ENCODE measurements at regions not wholly inside any gene's neighbourhood (a gene's known extent, or its start where the extent isn't known, plus 50 kb on each side); places are given as distances from the start of the nearest gene placed in this dataset.
"Not testable (repeated sequence)": the region's sequence is repeated elsewhere in the genome, so short reads cannot be mapped to it uniquely, and the experiment has no call there.

GRCh38 chr6:97757575-97757974 is 474.6 kb upstream of the MMS22L start:
- Histone ChIP-seq H3K4me1 (ENCODE audit: control insufficient read depth, insufficient read depth, low read length) (no peaks in the 10 kb centered on the region), H3K4me3 (ENCODE audit: low read length) (no peak overlapping the region), H3K27ac (ENCODE audit: low read length) (no peak overlapping the region), H3K9me3 (ENCODE audit: control insufficient read depth, low read length) (no peaks in the 10 kb centered on the region), H3K27me3 (ENCODE audit: control insufficient read depth, insufficient read depth) (no peaks in the 10 kb centered on the region)
- ATAC-seq (no peak), DNase-seq (no peak)
- intact Hi-C loops (cut with DNase I), result no loop called here
- WGBS, result 56% methylated on average over 3 of the region's 3 CpGs

- intact Hi-C loops (cut with DNase I), result no loop called here
- Histone ChIP-seq H3K27ac (ENCODE audit: low read length) (no peak overlapping the region), H3K9me3 (ENCODE audit: control insufficient read depth, low read length) (no peaks in the 10 kb centered on the region), H3K4me1 (ENCODE audit: control insufficient read depth, insufficient read depth, low read length) (no peaks in the 10 kb centered on the region), H3K27me3 (ENCODE audit: control insufficient read depth, insufficient read depth) (no peaks in the 10 kb centered on the region), H3K4me3 (ENCODE audit: low read length) (no peak overlapping the region)
- DNase-seq, result no peak
- 48% methylated on average over 1 of the region's 1 CpG for WGBS
- ATAC-seq, result no peak
These were observed 482.4 kb upstream of the MMS22L start for GRCh38 chr6:97765461-97765860.

- DNase-seq (no peak), ATAC-seq (no peak)
- intact Hi-C loops (cut with DNase I), result no loop called here
- WGBS, result 47% methylated on average over 2 of the region's 2 CpGs
- Histone ChIP-seq H3K27me3 (ENCODE audit: control insufficient read depth, insufficient read depth) (no peaks in the 10 kb centered on the region), H3K4me1 (ENCODE audit: control insufficient read depth, insufficient read depth, low read length) (no peaks in the 10 kb centered on the region), H3K27ac (ENCODE audit: low read length) (no peak overlapping the region), H3K9me3 (ENCODE audit: control insufficient read depth, low read length) (no peaks in the 10 kb centered on the region), H3K4me3 (ENCODE audit: low read length) (no peak overlapping the region)
These were observed 488.4 kb upstream of the MMS22L start for GRCh38 chr6:97771372-97771771.

- WGBS, result 73% methylated on average over 5 of the region's 5 CpGs
- no peak overlapping the region for H3K4me3 ChIP-seq (ENCODE audit: low read length)
- ATAC-seq, result no peak
These were observed 492.0 kb upstream of the MMS22L start for GRCh38 chr6:97775012-97775411.

GRCh38 chr6:97778290-97779038 is 495.4 kb upstream of the MMS22L start:
- no peaks in the 10 kb centered on the region for H3K27me3 ChIP-seq (ENCODE audit: control insufficient read depth, insufficient read depth)
- intact Hi-C loops (cut with DNase I), result no loop called here
- ATAC-seq (no peak), DNase-seq (no peak)
- no peak overlapping the region for H3K27ac ChIP-seq (ENCODE audit: low read length)
- WGBS, result 74% methylated on average over 5 of the region's 5 CpGs
- H3K9me3 ChIP-seq (ENCODE audit: control insufficient read depth, low read length), result no peaks in the 10 kb centered on the region
- H3K4me1 ChIP-seq (ENCODE audit: control insufficient read depth, insufficient read depth, low read length), result no peaks in the 10 kb centered on the region
- H3K4me3 ChIP-seq (ENCODE audit: low read length), result no peak overlapping the region

More at GRCh38 chr6:97775012-97775411, 492.0 kb upstream of the MMS22L start:
- DNase-seq, result no peak
- H3K27ac ChIP-seq (ENCODE audit: low read length), result no peak overlapping the region
- intact Hi-C loops (cut with DNase I), result no loop called here
- no peaks in the 10 kb centered on the region for H3K4me1 ChIP-seq (ENCODE audit: control insufficient read depth, insufficient read depth, low read length)
- no peaks in the 10 kb centered on the region for H3K27me3 ChIP-seq (ENCODE audit: control insufficient read depth, insufficient read depth)
- no peaks in the 10 kb centered on the region for H3K9me3 ChIP-seq (ENCODE audit: control insufficient read depth, low read length)

- intact Hi-C loops (cut with DNase I); ATAC-seq; H3K9me3 ChIP-seq (ENCODE audit: control insufficient read depth, low read length); H3K4me3 ChIP-seq (ENCODE audit: low read length); H3K4me1 ChIP-seq (ENCODE audit: control insufficient read depth, insufficient read depth, low read length); H3K27ac ChIP-seq (ENCODE audit: low read length); DNase-seq; H3K27me3 ChIP-seq (ENCODE audit: control insufficient read depth, insufficient read depth): not testable (repeated sequence)
- WGBS, result 88% methylated on average over 5 of the region's 6 CpGs
These were observed 496.2 kb upstream of the MMS22L start for GRCh38 chr6:97779039-97779766.

- intact Hi-C loops (cut with DNase I), result no loop called here
- Histone ChIP-seq H3K4me1 (ENCODE audit: control insufficient read depth, insufficient read depth, low read length) (no peaks in the 10 kb centered on the region), H3K27me3 (ENCODE audit: control insufficient read depth, insufficient read depth) (no peaks in the 10 kb centered on the region), H3K4me3 (ENCODE audit: low read length) (no peak overlapping the region), H3K27ac (ENCODE audit: low read length) (no peak overlapping the region), H3K9me3 (ENCODE audit: control insufficient read depth, low read length) (no peaks in the 10 kb centered on the region)
- DNase-seq (peak in 1 of 3 donors; percentile 48), ATAC-seq (no peak)
- WGBS, result 91% methylated on average over 20 of the region's 20 CpGs
These were observed 508.0 kb upstream of the MMS22L start for GRCh38 chr6:97790926-97791590.

- intact Hi-C loops (cut with DNase I), result no loop called here
- ATAC-seq (no peak), DNase-seq (no peak)
- Histone ChIP-seq H3K27ac (ENCODE audit: low read length) (no peak overlapping the region), H3K9me3 (ENCODE audit: control insufficient read depth, low read length) (no peaks in the 10 kb centered on the region), H3K4me3 (ENCODE audit: low read length) (no peak overlapping the region), H3K27me3 (ENCODE audit: control insufficient read depth, insufficient read depth) (no peaks in the 10 kb centered on the region), H3K4me1 (ENCODE audit: control insufficient read depth, insufficient read depth, low read length) (no peaks in the 10 kb centered on the region)
These were observed 522.6 kb upstream of the MMS22L start for GRCh38 chr6:97805596-97805995.

- intact Hi-C loops (cut with DNase I), result no loop called here
- DNase-seq (no peak), ATAC-seq (no peak)
- no peak overlapping the region for H3K27ac ChIP-seq (ENCODE audit: low read length)
- no peaks in the 10 kb centered on the region for H3K9me3 ChIP-seq (ENCODE audit: control insufficient read depth, low read length)
- H3K27me3 ChIP-seq (ENCODE audit: control insufficient read depth, insufficient read depth), result no peaks in the 10 kb centered on the region
- H3K4me1 ChIP-seq (ENCODE audit: control insufficient read depth, insufficient read depth, low read length), result no peaks in the 10 kb centered on the region
- no peak overlapping the region for H3K4me3 ChIP-seq (ENCODE audit: low read length)
These were observed 529.9 kb upstream of the MMS22L start for GRCh38 chr6:97812940-97813339.

- DNase-seq (no peak), ATAC-seq (no peak)
- H3K9me3 ChIP-seq (ENCODE audit: control insufficient read depth, low read length), result no peaks in the 10 kb centered on the region
- H3K27ac ChIP-seq (ENCODE audit: low read length), result no peak overlapping the region
- H3K27me3 ChIP-seq (ENCODE audit: control insufficient read depth, insufficient read depth), result no peaks in the 10 kb centered on the region
- intact Hi-C loops (cut with DNase I), result no loop called here
- no peak overlapping the region for H3K4me3 ChIP-seq (ENCODE audit: low read length)
- no peaks in the 10 kb centered on the region for H3K4me1 ChIP-seq (ENCODE audit: control insufficient read depth, insufficient read depth, low read length)
- WGBS, result 75% methylated on average over 4 of the region's 4 CpGs
These were observed 531.0 kb upstream of the MMS22L start for GRCh38 chr6:97813889-97814567.

GRCh38 chr6:97815301-97815812 is 532.3 kb upstream of the MMS22L start:
- H3K27ac ChIP-seq (ENCODE audit: low read length), result no peak overlapping the region
- intact Hi-C loops (cut with DNase I), result no loop called here
- ATAC-seq (no peak), DNase-seq (no peak)
- no peak overlapping the region for H3K4me3 ChIP-seq (ENCODE audit: low read length)
- no peaks in the 10 kb centered on the region for H3K27me3 ChIP-seq (ENCODE audit: control insufficient read depth, insufficient read depth)
- WGBS, result 74% methylated on average over 2 of the region's 2 CpGs
- H3K4me1 ChIP-seq (ENCODE audit: control insufficient read depth, insufficient read depth, low read length), result no peaks in the 10 kb centered on the region
- H3K9me3 ChIP-seq (ENCODE audit: control insufficient read depth, low read length), result no peaks in the 10 kb centered on the region
